IMR-90 (cell line): ENCODE measurements at regions not wholly inside any gene's neighbourhood (a gene's known extent, or its start where the extent isn't known, plus 50 kb on each side); places are given as distances from the start of the nearest gene placed in this dataset.

Experiments used
- ATAC-seq: fragments of 200-7000 bp; cut with Tn5 transposase; 2 replicates; pipeline ENCODE4 v1.9.1; 2020; ENCODE audit warnings: low read depth, mild to moderate bottlenecking, moderate library complexity
- BruUV-seq: library from RNA; stranded (reverse); fragments of 400-500 nt; replicated peaks from 2 replicates; lab custom pipeline; 2021; lab: Mats Ljungman, UMichigan
- CTCF ChIA-PET: fragments of 300-600 bp; formaldehyde crosslinking; extraction: SDS; loops from one replicate; lab custom pipeline; 2021; ENCODE audit warnings: antibody characterized with exemption; lab: Yijun Ruan, JAX
- POLR2A ChIA-PET: fragments of 300-600 bp; sonication (Branson Sonifier 250); formaldehyde crosslinking; loops from one replicate; lab custom pipeline; 2022; ENCODE audit warnings: antibody characterized with exemption; ENCODE audit not compliant: unreplicated experiment; lab: Charles Lee
- DNase-seq: peaks from one replicate; pipeline ENCODE4 v3.0.0; 2013
- H2AFZ ChIP-seq: replicated peaks from 2 replicates; pipeline ENCODE3; 2013; ENCODE audit warnings: low read length, mild to moderate bottlenecking; ENCODE audit not compliant: poor library complexity
- H2AK5ac ChIP-seq: 2 replicates; pipeline ENCODE4 v1.6.1; 2013; ENCODE audit warnings: low read depth, low read length, inconsistent platforms
- H2AK9ac ChIP-seq: replicated peaks from 2 replicates; pipeline ENCODE3; 2013; ENCODE audit warnings: mild to moderate bottlenecking, low read depth, low read length, moderate library complexity; ENCODE audit not compliant: poor library complexity
- H2BK120ac ChIP-seq: 2 replicates; pipeline ENCODE4 v1.6.1; 2013; ENCODE audit warnings: low read depth, low read length, inconsistent platforms
- H2BK15ac ChIP-seq: 3 replicates; pipeline ENCODE4 v1.6.1; 2013; ENCODE audit warnings: low read depth, low read length, inconsistent platforms
- H2BK20ac ChIP-seq: 2 replicates; pipeline ENCODE4 v1.6.1; 2013; ENCODE audit warnings: low read depth, mild to moderate bottlenecking, inconsistent platforms, low read length, moderate library complexity
- H2BK5ac ChIP-seq: 2 replicates; pipeline ENCODE4 v1.6.1; 2013; ENCODE audit warnings: mild to moderate bottlenecking, low read depth, low read length, inconsistent platforms; ENCODE audit not compliant: poor library complexity, severe bottlenecking
- H3K14ac ChIP-seq: replicated peaks from 2 replicates; pipeline ENCODE4 v1.6.1; 2013; ENCODE audit warnings: low read depth, low read length, inconsistent platforms
- H3K18ac ChIP-seq: 2 replicates; pipeline ENCODE4 v1.6.1; 2013; ENCODE audit warnings: low read depth, low read length, control low read depth
- H3K23ac ChIP-seq: 2 replicates; pipeline ENCODE4 v1.6.1; 2013; ENCODE audit warnings: low read depth, low read length, inconsistent platforms
- H3K27ac ChIP-seq: 2 replicates; pipeline ENCODE4 v1.5.1; 2013; ENCODE audit warnings: mild to moderate bottlenecking, control low read depth, low read length; ENCODE audit not compliant: insufficient read depth
- H3K27me3 ChIP-seq: 2 replicates; pipeline ENCODE4 v1.6.1; 2013; ENCODE audit warnings: low read length; ENCODE audit not compliant: control insufficient read depth, insufficient read depth
- H3K36me3 ChIP-seq: 2 replicates; pipeline ENCODE4 v1.6.1; 2013; ENCODE audit warnings: low read length, mixed read lengths; ENCODE audit not compliant: control insufficient read depth, insufficient read depth
- H3K4ac ChIP-seq: 2 replicates; pipeline ENCODE4 v1.6.1; 2013; ENCODE audit warnings: low read depth, low read length, inconsistent platforms
- H3K4me1 ChIP-seq: 2 replicates; pipeline ENCODE4 v1.6.1; 2013; ENCODE audit warnings: low read length, mixed read lengths; ENCODE audit not compliant: control insufficient read depth, insufficient read depth
- H3K4me2 ChIP-seq: 2 replicates; pipeline ENCODE4 v1.6.1; 2013; ENCODE audit warnings: low read depth, mild to moderate bottlenecking, control low read depth, low read length, moderate library complexity
- H3K4me3 ChIP-seq: 2 replicates; pipeline ENCODE4 v1.5.1; 2013; ENCODE audit warnings: low read depth, mild to moderate bottlenecking, control low read depth, low read length, moderate library complexity; ENCODE audit not compliant: insufficient read depth
- H3K56ac ChIP-seq: 2 replicates; pipeline ENCODE4 v1.6.1; 2013; ENCODE audit warnings: low read length, inconsistent platforms; ENCODE audit not compliant: insufficient read depth; ENCODE audit errors: extremely low read depth
- H3K79me1 ChIP-seq, 2 experiments: 2 replicates each; pipeline ENCODE4 v1.6.1; 2013; ENCODE audit warnings: low read length in 2 of 2, inconsistent platforms in 1 of 2, low read depth in 1 of 2
- H3K9ac ChIP-seq: 2 replicates; pipeline ENCODE4 v1.6.1; 2013; ENCODE audit warnings: low read depth, low read length, control low read depth
- H3K9me1 ChIP-seq: 2 replicates; pipeline ENCODE4 v1.6.1; 2013; ENCODE audit warnings: low read length, inconsistent platforms; ENCODE audit not compliant: insufficient read depth
- H3K9me3 ChIP-seq: 2 replicates; pipeline ENCODE4 v1.6.1; 2013; ENCODE audit warnings: low read length; ENCODE audit not compliant: control insufficient read depth, insufficient read depth
- H4K20me1 ChIP-seq: 2 replicates; pipeline ENCODE4 v1.6.1; 2013; ENCODE audit warnings: low read length, inconsistent platforms; ENCODE audit not compliant: insufficient read depth
- H4K5ac ChIP-seq: 2 replicates; pipeline ENCODE4 v1.6.1; 2013; ENCODE audit warnings: mild to moderate bottlenecking, low read depth, low read length, control low read depth
- H4K8ac ChIP-seq, 2 experiments: 2 replicates each; pipeline ENCODE4 v1.6.1; 2013; ENCODE audit warnings: low read depth in 2 of 2, low read length in 2 of 2, control low read depth in 1 of 2, inconsistent platforms in 1 of 2
- H4K91ac ChIP-seq: 2 replicates; pipeline ENCODE4 v1.6.1; 2013; ENCODE audit warnings: low read depth, low read length, inconsistent platforms; ENCODE audit not compliant: insufficient read depth
- MAFK ChIP-seq: IDR thresholded peaks from 2 replicates; pipeline ENCODE4 v1.6.1; 2012; ENCODE audit warnings: low read depth, low read length, improper control_type of control experiment
- WGBS, 2 experiments: methylation state at CpG; one replicate each; pipeline versions ENCODE4 v1.1.5 to v1.1.7; 2013; ENCODE audit warnings: missing lambda C conversion rate in 2 of 2; ENCODE audit not compliant: insufficient read length in 1 of 2; ENCODE audit errors: extremely low coverage in 2 of 2; 5-methylcytosine and 5-hydroxymethylcytosine counted together
- dilution Hi-C: fragments of 300-500 bp; cut with HindIII; formaldehyde crosslinking; loops from one replicate; pipeline ENCODE4 v1.14.3; 2018; ENCODE audit warnings: low sequenced_read_pairs; ENCODE audit not compliant: unreplicated experiment
- in situ Hi-C: fragments of 300-500 bp; cut with MboI; formaldehyde crosslinking; loops from 3 replicates; pipeline ENCODE4 v1.14.3; 2019; ENCODE audit warnings: low sequenced_read_pairs, inconsistent platforms, mixed read lengths
- intact Hi-C: fragments of 100-400 bp; cut with micrococcal nuclease; formaldehyde crosslinking; loops from 2 replicates; pipeline ENCODE4 v1.10.0; 2022

DNA sequence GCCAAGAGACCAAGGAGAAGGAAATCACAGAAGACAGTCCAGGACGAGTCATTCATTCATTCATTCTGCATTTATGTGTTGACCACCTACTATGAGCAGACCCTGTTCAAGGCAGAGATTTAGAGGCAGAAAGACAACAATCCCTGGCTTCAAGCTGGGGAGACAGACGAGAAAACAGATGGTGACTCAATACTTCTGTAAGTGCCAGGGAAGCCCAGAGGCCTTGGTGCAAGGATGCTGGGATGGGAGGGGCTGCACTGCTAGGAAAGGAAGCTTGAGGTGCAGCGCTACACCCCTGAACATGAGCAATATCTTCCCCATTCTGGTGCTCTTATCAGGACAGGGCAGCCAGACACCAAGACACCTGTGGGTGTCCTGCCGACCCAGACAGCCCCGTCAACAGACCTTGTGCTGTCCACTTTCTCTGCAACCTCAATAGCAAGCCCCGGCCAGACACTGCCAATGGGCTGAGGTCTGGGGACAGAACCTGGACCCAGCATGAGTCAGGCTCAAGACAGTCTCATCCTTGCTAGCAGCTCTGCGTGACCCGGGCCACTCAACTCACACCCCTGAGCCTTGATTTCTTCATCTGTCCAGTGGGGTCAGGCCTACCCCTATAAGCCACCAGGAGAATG lies 163.5 kb downstream of the COPRS start:
- peak; percentile 50 for DNase-seq
- peak overlapping the region; percentile 86 for H3K4ac ChIP-seq
- peaks cover 18% of the 10 kb centered on the region for H3K4me1 ChIP-seq
- in situ Hi-C loops (no loop called here), intact Hi-C loops (loop anchor here (1.0 to 10.0 kb wide), 4 partner anchors 45 to 147 kb away; no protein-coding TSS in a partner anchor), dilution Hi-C loops (no loop called here)
- peak overlapping the region; percentile 26 to 82; a peak in 3 of 4 replicates for H4K8ac ChIP-seq
- peak overlapping the region; percentile 1; the same call in 1 of the 2 replicates for H3K4me2 ChIP-seq
- peak overlapping the region; percentile 2; the same call in 1 of the 2 replicates for H3K9ac ChIP-seq
- H2BK20ac ChIP-seq, result peak overlapping the region; percentile 96
- H3K36me3 ChIP-seq, result no peaks in the 10 kb centered on the region
- ChIA-PET POLR2A (interaction anchor here (0.6 kb wide), 1 partner anchor 92 kb away, joined by 3 read pairs; no protein-coding TSS in a partner anchor), CTCF (no interaction called here)
- WGBS, 2 experiments, result 73% methylated on average over 4 of the region's 8 CpGs; no CpG with 5 or more reads in 1 of the 2 experiments
- no peak for TF ChIP-seq MAFK
- H4K5ac ChIP-seq, result peak overlapping the region; percentile 19
- H3K9me3 ChIP-seq, result no peaks in the 10 kb centered on the region
- H4K91ac ChIP-seq, result peak overlapping the region; percentile 84
- H3K79me1 ChIP-seq, result no peaks in the 10 kb centered on the region
- peak overlapping the region; percentile 64 for H2BK5ac ChIP-seq
- peak overlapping the region; percentile 88 for H2BK120ac ChIP-seq
- H3K18ac ChIP-seq, result peak overlapping the region; percentile 59
- H3K23ac ChIP-seq, result peak overlapping the region; percentile 57
- no peaks in the 10 kb centered on the region for H4K20me1 ChIP-seq
- peak overlapping the region; percentile 62 for H3K27ac ChIP-seq
- peak overlapping the region; percentile 75 for H2AK9ac ChIP-seq
- H2BK15ac ChIP-seq, result peak overlapping the region; percentile 9; the same call in 2 of the 3 replicates
- peak; percentile 28 for ATAC-seq
- peak overlapping the region; percentile 59 for H2AFZ ChIP-seq
- peak overlapping the region; percentile 79 for H2AK5ac ChIP-seq
- BruUV-seq, result no TSS peak
- no peak overlapping the region for H3K4me3 ChIP-seq
- peaks cover 16% of the 10 kb centered on the region for H3K9me1 ChIP-seq
- peak overlapping the region; percentile 84 for H3K14ac ChIP-seq
- H3K27me3 ChIP-seq, result no peaks in the 10 kb centered on the region
- H3K56ac ChIP-seq, result peak overlapping the region; percentile 6; the same call in 1 of the 2 replicates
